Fibroblast of the aortic adventitia (primary cell): ENCODE measurements at regions not wholly inside any gene's neighbourhood (a gene's known extent, or its start where the extent isn't known, plus 50 kb on each side); places are given as distances from the start of the nearest gene placed in this dataset.

ENCODE experiments used
- DNase-seq: peaks from one replicate; pipeline ENCODE4 v3.0.0-alpha.2; 2010; ENCODE audit warnings: low read depth
- H3K4me3 ChIP-seq: 2 replicates; pipeline ENCODE4 v1.5.1; 2011; ENCODE audit warnings: low read depth, mild to moderate bottlenecking, control low read depth, low read length, moderate library complexity
- TF ChIP-seq, protein P1 (sequence below): IDR thresholded peaks from 2 replicates; pipeline ENCODE4 v1.5.1; 2011; ENCODE audit warnings: mild to moderate bottlenecking, low read length, control low read depth, inconsistent platforms; ENCODE audit not compliant: insufficient read depth

DNA sequence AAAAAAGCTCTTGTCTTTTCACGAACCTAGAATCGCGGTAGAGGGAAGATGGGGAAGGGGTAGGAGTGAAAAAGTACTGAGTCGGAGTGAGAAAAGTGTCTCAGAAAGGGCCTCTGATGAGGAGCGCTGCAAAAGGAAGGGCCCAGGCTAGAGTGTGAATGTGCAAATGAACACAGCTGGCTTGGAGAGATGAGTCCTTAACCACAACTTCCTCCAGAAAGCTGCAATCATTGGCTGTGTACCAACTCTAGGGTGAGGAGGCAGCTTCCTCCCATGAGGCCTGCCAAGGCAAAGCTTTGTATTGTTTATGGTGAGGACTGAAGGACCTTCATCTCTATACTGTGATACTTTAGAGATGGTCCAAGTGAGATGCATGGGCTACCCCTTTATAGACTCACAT, 566.9 kb upstream of the ANO5 start:
- TF ChIP-seq, protein P1, sequence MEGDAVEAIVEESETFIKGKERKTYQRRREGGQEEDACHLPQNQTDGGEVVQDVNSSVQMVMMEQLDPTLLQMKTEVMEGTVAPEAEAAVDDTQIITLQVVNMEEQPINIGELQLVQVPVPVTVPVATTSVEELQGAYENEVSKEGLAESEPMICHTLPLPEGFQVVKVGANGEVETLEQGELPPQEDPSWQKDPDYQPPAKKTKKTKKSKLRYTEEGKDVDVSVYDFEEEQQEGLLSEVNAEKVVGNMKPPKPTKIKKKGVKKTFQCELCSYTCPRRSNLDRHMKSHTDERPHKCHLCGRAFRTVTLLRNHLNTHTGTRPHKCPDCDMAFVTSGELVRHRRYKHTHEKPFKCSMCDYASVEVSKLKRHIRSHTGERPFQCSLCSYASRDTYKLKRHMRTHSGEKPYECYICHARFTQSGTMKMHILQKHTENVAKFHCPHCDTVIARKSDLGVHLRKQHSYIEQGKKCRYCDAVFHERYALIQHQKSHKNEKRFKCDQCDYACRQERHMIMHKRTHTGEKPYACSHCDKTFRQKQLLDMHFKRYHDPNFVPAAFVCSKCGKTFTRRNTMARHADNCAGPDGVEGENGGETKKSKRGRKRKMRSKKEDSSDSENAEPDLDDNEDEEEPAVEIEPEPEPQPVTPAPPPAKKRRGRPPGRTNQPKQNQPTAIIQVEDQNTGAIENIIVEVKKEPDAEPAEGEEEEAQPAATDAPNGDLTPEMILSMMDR, result no peak
- H3K4me3 ChIP-seq, result no peak overlapping the region
- no peak for DNase-seq

DNA sequence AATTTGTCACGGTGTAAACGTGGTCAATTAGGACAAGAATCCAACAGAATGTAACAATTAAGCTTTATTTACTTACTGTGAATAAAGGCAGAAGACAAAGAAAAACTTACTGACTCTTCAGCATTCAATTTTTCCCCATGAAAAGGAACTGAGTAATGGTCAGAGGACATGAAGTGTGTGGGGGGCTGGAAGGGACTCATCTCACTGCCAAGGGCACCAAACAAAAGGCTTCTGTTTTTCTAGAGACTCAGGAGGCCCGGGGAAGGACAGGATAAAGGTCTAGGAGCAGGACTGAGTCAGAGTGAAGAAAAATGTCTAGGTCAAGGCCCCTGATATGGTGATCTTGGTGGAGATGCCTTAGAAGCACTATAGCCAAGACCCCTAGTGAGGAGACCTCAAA, 564.2 kb upstream of the ANO5 start:
- DNase-seq, result no peak
- TF ChIP-seq, protein P1, result no peak
- no peak overlapping the region for H3K4me3 ChIP-seq

DNA sequence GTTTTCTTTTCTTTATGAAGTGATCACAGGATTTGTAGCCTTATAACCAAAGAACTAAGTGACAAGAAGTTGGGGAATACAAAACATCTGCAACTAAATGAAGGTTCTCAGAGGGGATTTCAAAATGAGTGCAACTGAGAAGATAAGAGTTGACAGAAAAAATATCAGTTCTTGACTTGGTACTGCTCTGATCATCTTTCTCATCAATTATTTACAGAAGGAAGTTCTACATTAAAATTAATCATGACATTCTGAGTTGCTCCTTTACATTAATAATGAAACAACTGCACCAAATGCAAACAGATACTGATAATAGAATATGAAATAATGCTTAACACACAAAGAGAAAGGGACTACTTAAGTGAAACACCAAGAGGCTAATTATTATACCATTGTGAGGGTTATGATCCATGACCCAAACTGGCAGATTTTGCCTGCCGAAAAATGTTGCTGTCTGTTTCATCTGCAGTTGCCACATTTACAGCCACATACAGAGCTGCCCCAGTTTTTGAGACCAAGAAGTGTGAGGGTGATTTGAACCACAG, 561.9 kb upstream of the ANO5 start:
- no peak overlapping the region for H3K4me3 ChIP-seq
- no peak for DNase-seq
- TF ChIP-seq, protein P1, result no peak

DNA sequence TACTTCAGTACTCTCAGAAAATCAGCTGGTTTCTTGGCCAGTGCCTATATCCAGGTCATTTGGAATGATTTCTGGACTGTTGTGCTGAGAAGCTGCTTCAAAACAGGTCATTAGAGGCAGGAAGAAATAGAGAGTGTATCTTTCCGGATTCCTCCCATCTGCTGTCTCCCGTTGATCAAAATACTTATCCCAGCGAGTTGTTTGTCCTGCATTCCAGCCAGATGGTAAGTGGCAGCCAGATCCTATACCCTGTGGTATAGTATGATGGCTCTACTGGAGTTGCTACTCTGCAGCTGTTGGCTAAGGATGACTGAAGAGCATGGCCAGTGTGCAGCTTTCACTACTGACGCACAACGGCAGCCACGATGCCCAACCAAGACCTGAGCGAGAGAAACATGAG, 560.9 kb upstream of the ANO5 start:
- no peak overlapping the region for H3K4me3 ChIP-seq
- TF ChIP-seq, protein P1, result no peak
- DNase-seq, result no peak

DNA sequence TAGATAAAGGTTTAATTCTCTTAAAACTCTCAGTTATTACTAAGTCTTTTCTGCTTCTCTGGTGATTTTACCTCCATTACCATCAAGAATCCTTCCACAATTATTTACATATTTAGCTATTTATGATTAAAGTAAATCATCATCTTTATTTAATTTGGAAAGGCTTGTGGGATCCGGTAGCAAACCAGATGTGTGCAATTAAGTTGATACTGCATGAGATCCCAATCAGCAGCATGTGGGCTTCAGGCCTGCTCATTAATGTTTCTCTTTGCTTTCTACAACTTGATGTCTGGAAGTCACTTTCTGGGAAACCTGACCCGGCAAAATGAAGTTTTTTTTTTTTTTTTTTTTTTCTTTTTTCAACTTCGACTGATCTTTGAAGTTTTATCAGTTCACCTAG, 558.4 kb upstream of the ANO5 start:
- TF ChIP-seq, protein P1, result no peak
- no peak overlapping the region for H3K4me3 ChIP-seq

DNA sequence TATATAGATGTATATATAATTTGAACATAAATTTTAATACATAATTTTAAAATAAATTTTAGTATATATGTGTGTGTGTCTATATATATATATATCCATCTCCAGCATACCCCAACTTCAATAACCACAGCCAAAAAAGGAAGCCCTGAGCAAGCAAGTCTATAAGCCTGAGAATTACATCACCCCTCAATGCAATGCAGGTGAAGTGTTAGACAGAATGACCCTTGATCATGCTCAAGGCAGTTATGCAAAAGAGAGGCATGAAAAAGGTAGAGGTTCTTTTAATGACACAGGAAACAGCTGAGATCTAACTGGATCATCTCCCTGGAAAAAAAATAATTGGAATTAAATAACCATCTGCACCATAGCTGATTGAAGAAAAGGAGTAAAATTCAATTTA, 557.9 kb upstream of the ANO5 start:
- TF ChIP-seq, protein P1, result no peak
- DNase-seq, result no peak
- no peak overlapping the region for H3K4me3 ChIP-seq

More for the DNA sequence above, 558.4 kb upstream of the ANO5 start:
- no peak for DNase-seq
